Endothelial cell (in vitro differentiated cells): ENCODE measurements at regions not wholly inside any gene's neighbourhood (a gene's known extent, or its start where the extent isn't known, plus 50 kb on each side); places are given as distances from the start of the nearest gene placed in this dataset.

ENCODE experiments used
- DNase-seq: peaks from one replicate; pipeline ENCODE4 v3.0.0; 2021; ENCODE audit warnings: low spot score
- H3K27ac Mint-ChIP-seq: one replicate; pipeline ENCODE4 v1.8.0; 2021; ENCODE audit warnings: mixed read lengths, inconsistent platforms; ENCODE audit not compliant: unreplicated experiment
- H3K27me3 Mint-ChIP-seq: one replicate; pipeline ENCODE4 v1.8.0; 2021; ENCODE audit warnings: mild to moderate bottlenecking, moderate library complexity, mixed read lengths, inconsistent platforms; ENCODE audit not compliant: unreplicated experiment
- H3K36me3 Mint-ChIP-seq: one replicate; pipeline ENCODE4 v1.8.0; 2021; ENCODE audit warnings: mild to moderate bottlenecking, low read depth, mixed read lengths, inconsistent platforms; ENCODE audit not compliant: unreplicated experiment
- H3K4me1 Mint-ChIP-seq: one replicate; pipeline ENCODE4 v1.8.0; 2021; ENCODE audit warnings: mild to moderate bottlenecking, mixed read lengths, inconsistent platforms; ENCODE audit not compliant: unreplicated experiment
- H3K4me3 Mint-ChIP-seq: one replicate; pipeline ENCODE4 v1.8.0; 2021; ENCODE audit warnings: mild to moderate bottlenecking, mixed read lengths, inconsistent platforms; ENCODE audit not compliant: unreplicated experiment
- H3K9me3 Mint-ChIP-seq: one replicate; pipeline ENCODE4 v1.8.0; 2021; ENCODE audit warnings: mixed read lengths, inconsistent platforms; ENCODE audit not compliant: unreplicated experiment
- CTCF ChIP-seq: fragments of 200-600 bp; sonication (generic); IDR thresholded peaks from one replicate; pipeline ENCODE4 v1.5.0; 2021; ENCODE audit warnings: antibody characterized with exemption; ENCODE audit not compliant: unreplicated experiment

- Mint-ChIP-seq H3K27me3 (peaks cover 4% of the 10 kb centered on the region), H3K36me3 (peaks cover 9% of the 10 kb centered on the region), H3K4me1 (no peaks in the 10 kb centered on the region), H3K27ac (no peak overlapping the region), H3K9me3 (peaks cover 27% of the 10 kb centered on the region), H3K4me3 (no peak overlapping the region)
- TF ChIP-seq CTCF: no peak
- DNase-seq: no peak
These were observed 59.0 kb upstream of the SALL3 start for GRCh38 chr18:78920456-78921138.

GRCh38 chr18:78922856-78923255, 56.8 kb upstream of the SALL3 start:
- no peak overlapping the region for H3K4me3 Mint-ChIP-seq

GRCh38 chr18:78924301-78924700, 55.3 kb upstream of the SALL3 start:
- no peak overlapping the region for H3K27ac Mint-ChIP-seq
- H3K4me3 Mint-ChIP-seq: no peak overlapping the region
- no peak for DNase-seq
- no peak for TF ChIP-seq CTCF
- peaks cover 7% of the 10 kb centered on the region for H3K27me3 Mint-ChIP-seq
- peaks cover 23% of the 10 kb centered on the region for H3K9me3 Mint-ChIP-seq
- H3K4me1 Mint-ChIP-seq: no peaks in the 10 kb centered on the region
- peaks cover 6% of the 10 kb centered on the region for H3K36me3 Mint-ChIP-seq

More at GRCh38 chr18:78922856-78923255, 56.8 kb upstream of the SALL3 start:
- Mint-ChIP-seq H3K27ac (no peak overlapping the region), H3K27me3 (peaks cover 3% of the 10 kb centered on the region), H3K4me1 (no peaks in the 10 kb centered on the region), H3K9me3 (peaks cover 20% of the 10 kb centered on the region), H3K36me3 (peaks cover 6% of the 10 kb centered on the region)
- DNase-seq: no peak
- TF ChIP-seq CTCF: no peak

- Mint-ChIP-seq H3K4me3 (no peak overlapping the region), H3K36me3 (peaks cover 6% of the 10 kb centered on the region), H3K27me3 (peaks cover 7% of the 10 kb centered on the region), H3K27ac (no peak overlapping the region), H3K4me1 (no peaks in the 10 kb centered on the region), H3K9me3 (peaks cover 24% of the 10 kb centered on the region)
- no peak for DNase-seq
- no peak for TF ChIP-seq CTCF
These were observed 54.7 kb upstream of the SALL3 start for GRCh38 chr18:78924786-78925540.
